ENCODE measurements at regions not wholly inside any gene's neighbourhood (a gene's known extent, or its start where the extent isn't known, plus 50 kb on each side); places are given as distances from the start of the nearest gene placed in this dataset.

DNA sequence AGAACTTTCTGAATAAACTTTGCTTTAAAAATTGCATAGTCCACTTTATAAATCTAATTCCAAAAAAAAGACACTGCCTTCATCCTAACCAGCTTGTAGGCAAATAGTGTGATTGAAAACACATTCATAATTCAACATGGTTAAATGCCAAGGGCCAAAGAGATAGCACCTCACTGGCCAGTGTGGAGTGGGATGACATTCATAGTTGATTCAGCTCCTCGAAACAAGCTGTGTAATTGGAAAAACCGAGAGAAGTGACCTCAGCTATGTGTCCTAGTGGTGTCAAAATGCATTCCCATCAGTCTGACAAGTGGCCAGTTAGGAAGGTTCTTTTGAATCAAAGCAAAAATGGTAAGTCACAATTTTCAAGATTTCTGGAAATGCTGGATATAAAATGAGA, 1068.5 kb upstream of the CELF4 start:
- no peak for FAIRE-seq
- H4K91ac ChIP-seq (replicated peaks; ENCODE audit: insufficient read length, low read length) = no peak overlapping the region
- no peaks in the 10 kb centered on the region for H3K23me2 ChIP-seq (ENCODE audit: low read depth, low read length)
- H3K79me2 ChIP-seq (ENCODE audit: control insufficient read depth in 1 of 2, insufficient read depth in 2 of 2, low read length in 2 of 2) = no peaks in the 10 kb centered on the region
- H2AFZ ChIP-seq (ENCODE audit: low read length) = no peak overlapping the region
- H3K56ac ChIP-seq (replicated peaks; ENCODE audit: insufficient read length, low read depth, low read length) = no peak overlapping the region
- no peak overlapping the region for H3K9ac ChIP-seq (replicated peaks in 1 of 4; ENCODE audit: extremely low read depth in 1 of 4, low read depth in 3 of 4, low read length in 3 of 4)
- H3K79me1 ChIP-seq (ENCODE audit: low read depth, low read length) = no peaks in the 10 kb centered on the region
- no peaks in the 10 kb centered on the region for H3K36me3 ChIP-seq (ENCODE audit: control insufficient read depth in 2 of 4, insufficient read depth in 4 of 4, low read length in 3 of 4)
- H4K5ac ChIP-seq (ENCODE audit: insufficient read length, low read depth, low read length) = no peak overlapping the region
- no peak overlapping the region for H3K14ac ChIP-seq (ENCODE audit: insufficient read length)
- H3K18ac ChIP-seq (ENCODE audit: extremely low read depth, low read length) = no peak overlapping the region
- peaks cover 0 to 8% (median 6%) of the 10 kb centered on the region in 4 experiments; a peak in 4 of 7 replicates for H3K4me1 ChIP-seq (replicated peaks in 1 of 4; ENCODE audit: control insufficient read depth in 3 of 4, insufficient read depth in 4 of 4, low read length in 3 of 4)
- no peak overlapping the region for H3K4me3 ChIP-seq (ENCODE audit: extremely low read depth in 1 of 4, insufficient read depth in 2 of 4, low read depth in 3 of 4, low read length in 4 of 4)
- H3K27ac ChIP-seq (ENCODE audit: low read depth, low read length) = no peak overlapping the region
- peaks cover 3 to 6% of the 10 kb centered on the region in 2 experiments; a peak in 2 of 4 replicates for H3K9me3 ChIP-seq (ENCODE audit: insufficient read depth in 2 of 2, low read depth in 1 of 2, low read length in 1 of 2)
- no peak overlapping the region for H2BK15ac ChIP-seq (ENCODE audit: low read length)
- no peaks in the 10 kb centered on the region for H4K20me1 ChIP-seq (replicated peaks in 1 of 2; ENCODE audit: control insufficient read depth in 1 of 2, insufficient read depth in 2 of 2, low read length in 2 of 2)
- H2BK5ac ChIP-seq (ENCODE audit: low read depth, low read length) = no peak overlapping the region
- no peak overlapping the region for H2BK20ac ChIP-seq (ENCODE audit: low read length)
- WGBS, 2 experiments (ENCODE audit: extremely low coverage in 1 of 2, insufficient coverage in 1 of 2, insufficient read length in 1 of 2, insufficient replicate concordance in 2 of 2, low coverage in 1 of 2, low lambda C conversion rate in 2 of 2, missing lambda C conversion rate in 1 of 2) = 92% methylated on average over 2 of the region's 2 CpGs; no CpG with 5 or more reads in 1 of the 2 experiments
- H3K4me2 ChIP-seq (ENCODE audit: insufficient read depth in 1 of 2, low read depth in 2 of 2, low read length in 2 of 2) = no peak overlapping the region
- H3K23ac ChIP-seq (ENCODE audit: insufficient read length) = no peak overlapping the region
- POLR2A ChIA-PET (ENCODE audit: partially characterized antibody) = no interaction called here
- CTCF ChIA-PET (ENCODE audit: partially characterized antibody) = interaction anchor here (0.9 kb wide), 1 partner anchor 155 kb away, joined by 3 read pairs; no protein-coding TSS in a partner anchor
- H2BK12ac ChIP-seq (ENCODE audit: low read depth, low read length) = no peak overlapping the region
- no peak overlapping the region for H2AK5ac ChIP-seq (ENCODE audit: low read depth, low read length)
- H4K8ac ChIP-seq (ENCODE audit: extremely low read depth, insufficient read depth, low read length) = no peak overlapping the region
- TF ChIP-seq CHD1 (IDR thresholded peaks at IDR 0.05; ENCODE audit: low read depth, low read length) = no peak
- TF ChIP-seq FOSL1 (IDR thresholded peaks at IDR 0.05; ENCODE audit: insufficient read depth, low read depth, low read length) = no peak
- TF ChIP-seq SRF (IDR thresholded peaks at IDR 0.05; ENCODE audit: low read depth, low read length) = no peak
- TF ChIP-seq, protein P1, sequence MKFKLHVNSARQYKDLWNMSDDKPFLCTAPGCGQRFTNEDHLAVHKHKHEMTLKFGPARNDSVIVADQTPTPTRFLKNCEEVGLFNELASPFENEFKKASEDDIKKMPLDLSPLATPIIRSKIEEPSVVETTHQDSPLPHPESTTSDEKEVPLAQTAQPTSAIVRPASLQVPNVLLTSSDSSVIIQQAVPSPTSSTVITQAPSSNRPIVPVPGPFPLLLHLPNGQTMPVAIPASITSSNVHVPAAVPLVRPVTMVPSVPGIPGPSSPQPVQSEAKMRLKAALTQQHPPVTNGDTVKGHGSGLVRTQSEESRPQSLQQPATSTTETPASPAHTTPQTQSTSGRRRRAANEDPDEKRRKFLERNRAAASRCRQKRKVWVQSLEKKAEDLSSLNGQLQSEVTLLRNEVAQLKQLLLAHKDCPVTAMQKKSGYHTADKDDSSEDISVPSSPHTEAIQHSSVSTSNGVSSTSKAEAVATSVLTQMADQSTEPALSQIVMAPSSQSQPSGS (IDR thresholded peaks at IDR 0.05; ENCODE audit: low read length) = no peak
- no peak for TF ChIP-seq ZNF274 (IDR thresholded peaks at IDR 0.05; ENCODE audit: borderline replicate concordance, extremely low read depth, low read length)
- no peak for TF ChIP-seq NANOG (IDR thresholded peaks at IDR 0.05; ENCODE audit: insufficient read depth, low read depth, low read length, poor library complexity, severe bottlenecking)
- no peak for TF ChIP-seq TCF12 (IDR thresholded peaks at IDR 0.05; ENCODE audit: low read depth, low read length)
- H3K4ac ChIP-seq (replicated peaks; ENCODE audit: insufficient read length, low read depth, low read length) = no peak overlapping the region
- no peaks in the 10 kb centered on the region for H3K27me3 ChIP-seq (replicated peaks in 1 of 4; ENCODE audit: control insufficient read depth in 3 of 4, extremely low read depth in 1 of 4, insufficient read depth in 3 of 4, low read length in 3 of 4)
- no peak overlapping the region for H2BK120ac ChIP-seq (replicated peaks; ENCODE audit: low read depth, low read length)
- DNase-seq (ENCODE audit: low read depth in 1 of 2, low spot score in 2 of 2) = no peak

All from H1 (cell line).